SU-DHL-6 (cell line): ENCODE measurements at regions not wholly inside any gene's neighbourhood (a gene's known extent, or its start where the extent isn't known, plus 50 kb on each side); places are given as distances from the start of the nearest gene placed in this dataset.

ENCODE experiments used
- CTCF ChIP-seq: fragments of 200-600 bp; sonication (generic); IDR thresholded peaks from one replicate; pipeline ENCODE4 v1.5.1; 2017; ENCODE audit warnings: antibody characterized with exemption, mild to moderate bottlenecking, low read length, moderate library complexity; ENCODE audit not compliant: insufficient read depth, poor library complexity, severe bottlenecking
- EZH2phosphoT487 ChIP-seq: fragments of 200-600 bp; sonication (generic), shearing (Covaris generic); conservative IDR thresholded peaks from 2 replicates; pipeline ENCODE4 v1.6.1; 2018; ENCODE audit warnings: mild to moderate bottlenecking, antibody characterized with exemption, low read length, moderate library complexity, mixed read lengths

- TF ChIP-seq CTCF (no peak), EZH2phosphoT487 (no peak)
Observed at GRCh38 chr3:153469162-153469561, 307.1 kb downstream of the RAP2B start.
